ENCODE measurements at regions not wholly inside any gene's neighbourhood (a gene's known extent, or its start where the extent isn't known, plus 50 kb on each side); places are given as distances from the start of the nearest gene placed in this dataset.

DNA sequence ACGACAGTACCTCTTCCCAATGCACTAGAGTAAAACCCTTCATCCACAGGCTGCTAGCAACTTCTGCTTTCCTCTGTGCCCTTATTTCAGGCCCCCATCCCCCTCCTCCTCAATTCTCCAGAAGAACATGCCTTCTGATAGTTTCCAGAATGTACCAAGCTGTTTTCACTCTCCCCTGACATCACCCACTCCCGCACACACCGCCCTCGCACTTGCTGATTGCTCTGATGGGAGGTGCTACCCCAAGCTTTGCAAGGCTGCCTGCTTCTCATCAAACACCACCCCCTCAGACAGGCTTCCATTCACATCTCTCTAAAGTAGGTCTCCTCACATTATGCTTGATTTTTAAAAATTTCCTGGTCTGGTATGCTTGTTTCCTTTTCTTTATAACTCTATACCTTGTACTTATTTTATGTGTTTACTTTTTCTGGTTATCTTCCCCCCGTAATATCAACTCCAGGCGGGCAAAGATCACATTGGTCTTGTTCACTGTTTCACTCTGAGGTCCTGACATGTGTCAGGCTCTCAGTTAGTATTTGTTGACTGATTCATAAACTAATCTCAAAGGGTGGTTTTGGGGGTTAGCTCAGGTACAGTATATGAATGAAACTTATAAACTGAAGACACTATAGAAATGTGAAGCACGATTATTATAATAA, 91.0 kb upstream of the C9orf72 start:
- Histone ChIP-seq H3K27ac (ENCODE audit: insufficient read length, low read depth, low read length) (no peak overlapping the region), H2BK5ac (ENCODE audit: insufficient read length, low read length) (no peak overlapping the region), H3K79me2 (ENCODE audit: insufficient read depth, low read length) (no peaks in the 10 kb centered on the region), H3K4ac (ENCODE audit: low read depth, low read length) (no peak overlapping the region), H2BK120ac (ENCODE audit: low read depth, low read length, poor library complexity, severe bottlenecking) (no peak overlapping the region), H3K27me3 (ENCODE audit: insufficient read depth, low read length) (no peaks in the 10 kb centered on the region), H3K79me1 (ENCODE audit: insufficient read depth, low read depth, low read length, poor library complexity, severe bottlenecking) (no peaks in the 10 kb centered on the region), H2AK5ac (ENCODE audit: insufficient read length, low read length) (no peak overlapping the region), H3K23ac (ENCODE audit: insufficient read length, low read depth, low read length) (no peak overlapping the region), H2BK15ac (ENCODE audit: low read depth, low read length) (no peak overlapping the region), H3K9ac (ENCODE audit: extremely low read depth, insufficient read length, low read length) (no peak overlapping the region), H3K4me1 (ENCODE audit: insufficient read depth, low read length) (peaks cover 2% of the 10 kb centered on the region; the same call in 1 of the 2 replicates), H4K8ac (replicated peaks; ENCODE audit: insufficient read length, low read depth, low read length) (no peak overlapping the region), H3T11ph (ENCODE audit: low read length) (no peak overlapping the region), H2BK20ac (ENCODE audit: low read depth, low read length, poor library complexity, severe bottlenecking) (no peak overlapping the region), H4K91ac (ENCODE audit: insufficient read length, low read depth, low read length) (no peak overlapping the region), H2AFZ (ENCODE audit: low read length) (no peak overlapping the region), H4K5ac (ENCODE audit: insufficient read length, low read depth, low read length) (no peak overlapping the region), H3K23me2 (ENCODE audit: insufficient read length, low read depth, low read length, poor library complexity, severe bottlenecking) (no peaks in the 10 kb centered on the region), H3K18ac (ENCODE audit: insufficient read length, low read depth, low read length) (no peak overlapping the region), H2BK12ac (ENCODE audit: insufficient read length, low read depth, low read length) (no peak overlapping the region), H3K9me3 (ENCODE audit: control insufficient read depth, low read depth, low read length) (no peaks in the 10 kb centered on the region), H4K20me1 (ENCODE audit: control insufficient read depth, insufficient read depth, insufficient read length) (no peaks in the 10 kb centered on the region), H3K14ac (ENCODE audit: insufficient read depth, low read length) (no peak overlapping the region), H3K56ac (ENCODE audit: insufficient read length, low read depth, low read length) (no peak overlapping the region), H3K4me2 (ENCODE audit: insufficient read depth, insufficient read length, low read length) (no peak overlapping the region)
- Mint-ChIP-seq H3K4me3 (no peak overlapping the region; a peak in 1 of 5 replicates), H3K27me3 (ENCODE audit: low read depth) (peaks cover 9% of the 10 kb centered on the region), H3K9me3 (no peaks in the 10 kb centered on the region), H3K36me3 (ENCODE audit: insufficient read depth in 1 of 3, low read depth in 3 of 3) (no peaks in the 10 kb centered on the region), H3K27ac (no peak overlapping the region; a peak in 1 of 7 replicates), H3K4me1 (peaks cover 19 to 30% of the 10 kb centered on the region in 2 experiments)
- no CpG with 5 or more reads among the region's 7 CpGs for WGBS (ENCODE audit: extremely low coverage, insufficient read length, low lambda C conversion rate)
- peak; percentile 31 for DNase-seq
- TF ChIP-seq, protein P1, sequence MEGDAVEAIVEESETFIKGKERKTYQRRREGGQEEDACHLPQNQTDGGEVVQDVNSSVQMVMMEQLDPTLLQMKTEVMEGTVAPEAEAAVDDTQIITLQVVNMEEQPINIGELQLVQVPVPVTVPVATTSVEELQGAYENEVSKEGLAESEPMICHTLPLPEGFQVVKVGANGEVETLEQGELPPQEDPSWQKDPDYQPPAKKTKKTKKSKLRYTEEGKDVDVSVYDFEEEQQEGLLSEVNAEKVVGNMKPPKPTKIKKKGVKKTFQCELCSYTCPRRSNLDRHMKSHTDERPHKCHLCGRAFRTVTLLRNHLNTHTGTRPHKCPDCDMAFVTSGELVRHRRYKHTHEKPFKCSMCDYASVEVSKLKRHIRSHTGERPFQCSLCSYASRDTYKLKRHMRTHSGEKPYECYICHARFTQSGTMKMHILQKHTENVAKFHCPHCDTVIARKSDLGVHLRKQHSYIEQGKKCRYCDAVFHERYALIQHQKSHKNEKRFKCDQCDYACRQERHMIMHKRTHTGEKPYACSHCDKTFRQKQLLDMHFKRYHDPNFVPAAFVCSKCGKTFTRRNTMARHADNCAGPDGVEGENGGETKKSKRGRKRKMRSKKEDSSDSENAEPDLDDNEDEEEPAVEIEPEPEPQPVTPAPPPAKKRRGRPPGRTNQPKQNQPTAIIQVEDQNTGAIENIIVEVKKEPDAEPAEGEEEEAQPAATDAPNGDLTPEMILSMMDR (conservative IDR thresholded peaks at IDR 0.05): no peak

All from H9 (cell line).